ENCODE measurements at regions not wholly inside any gene's neighbourhood (a gene's known extent, or its start where the extent isn't known, plus 50 kb on each side); places are given as distances from the start of the nearest gene placed in this dataset.
A peak's percentile ranks its signal among the peaks of the same experiment; 100 is the strongest.

DNA sequence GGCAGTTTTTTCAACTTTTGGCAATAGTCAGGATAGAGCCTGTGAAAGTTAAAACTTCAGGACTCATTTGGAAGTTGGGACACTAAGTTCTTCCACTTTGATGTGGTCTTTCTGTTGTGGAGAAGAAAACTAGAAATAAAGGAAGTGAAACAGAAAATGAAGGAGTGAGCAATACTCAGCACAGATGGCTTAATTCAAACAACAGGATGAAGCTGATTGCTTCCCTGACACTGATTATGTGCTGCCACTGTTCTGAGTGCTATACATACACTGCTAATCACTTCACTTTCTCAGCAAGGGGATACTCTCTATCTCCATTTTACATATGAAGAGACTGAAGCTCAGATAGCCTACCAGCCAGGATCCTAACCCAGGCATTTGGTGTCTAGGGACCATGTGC lies 235.1 kb upstream of the CPEB2 start:
- Mint-ChIP-seq H3K27me3 (ENCODE audit: insufficient read depth, low read depth, poor library complexity) (peaks cover 1% of the 10 kb centered on the region), H3K9me3 (no peaks in the 10 kb centered on the region; the same call in 2 of the 3 replicates)
- H3K79me2 ChIP-seq (replicated peaks; ENCODE audit: insufficient read depth), result no peaks in the 10 kb centered on the region

More for the DNA sequence above, 235.1 kb upstream of the CPEB2 start:
- H3K4me2 ChIP-seq, result no peak overlapping the region
- no peaks in the 10 kb centered on the region for H3K4me1 ChIP-seq (ENCODE audit: insufficient read depth)
- TF ChIP-seq STAT1 (IDR thresholded peaks at IDR 0.05; ENCODE audit: unreplicated experiment), result no peak
- TF ChIP-seq CREB1 (CRISPR knock-in tag; IDR thresholded peaks at IDR 0.05; ENCODE audit: low read depth), result no peak
- TF ChIP-seq, protein P1, sequence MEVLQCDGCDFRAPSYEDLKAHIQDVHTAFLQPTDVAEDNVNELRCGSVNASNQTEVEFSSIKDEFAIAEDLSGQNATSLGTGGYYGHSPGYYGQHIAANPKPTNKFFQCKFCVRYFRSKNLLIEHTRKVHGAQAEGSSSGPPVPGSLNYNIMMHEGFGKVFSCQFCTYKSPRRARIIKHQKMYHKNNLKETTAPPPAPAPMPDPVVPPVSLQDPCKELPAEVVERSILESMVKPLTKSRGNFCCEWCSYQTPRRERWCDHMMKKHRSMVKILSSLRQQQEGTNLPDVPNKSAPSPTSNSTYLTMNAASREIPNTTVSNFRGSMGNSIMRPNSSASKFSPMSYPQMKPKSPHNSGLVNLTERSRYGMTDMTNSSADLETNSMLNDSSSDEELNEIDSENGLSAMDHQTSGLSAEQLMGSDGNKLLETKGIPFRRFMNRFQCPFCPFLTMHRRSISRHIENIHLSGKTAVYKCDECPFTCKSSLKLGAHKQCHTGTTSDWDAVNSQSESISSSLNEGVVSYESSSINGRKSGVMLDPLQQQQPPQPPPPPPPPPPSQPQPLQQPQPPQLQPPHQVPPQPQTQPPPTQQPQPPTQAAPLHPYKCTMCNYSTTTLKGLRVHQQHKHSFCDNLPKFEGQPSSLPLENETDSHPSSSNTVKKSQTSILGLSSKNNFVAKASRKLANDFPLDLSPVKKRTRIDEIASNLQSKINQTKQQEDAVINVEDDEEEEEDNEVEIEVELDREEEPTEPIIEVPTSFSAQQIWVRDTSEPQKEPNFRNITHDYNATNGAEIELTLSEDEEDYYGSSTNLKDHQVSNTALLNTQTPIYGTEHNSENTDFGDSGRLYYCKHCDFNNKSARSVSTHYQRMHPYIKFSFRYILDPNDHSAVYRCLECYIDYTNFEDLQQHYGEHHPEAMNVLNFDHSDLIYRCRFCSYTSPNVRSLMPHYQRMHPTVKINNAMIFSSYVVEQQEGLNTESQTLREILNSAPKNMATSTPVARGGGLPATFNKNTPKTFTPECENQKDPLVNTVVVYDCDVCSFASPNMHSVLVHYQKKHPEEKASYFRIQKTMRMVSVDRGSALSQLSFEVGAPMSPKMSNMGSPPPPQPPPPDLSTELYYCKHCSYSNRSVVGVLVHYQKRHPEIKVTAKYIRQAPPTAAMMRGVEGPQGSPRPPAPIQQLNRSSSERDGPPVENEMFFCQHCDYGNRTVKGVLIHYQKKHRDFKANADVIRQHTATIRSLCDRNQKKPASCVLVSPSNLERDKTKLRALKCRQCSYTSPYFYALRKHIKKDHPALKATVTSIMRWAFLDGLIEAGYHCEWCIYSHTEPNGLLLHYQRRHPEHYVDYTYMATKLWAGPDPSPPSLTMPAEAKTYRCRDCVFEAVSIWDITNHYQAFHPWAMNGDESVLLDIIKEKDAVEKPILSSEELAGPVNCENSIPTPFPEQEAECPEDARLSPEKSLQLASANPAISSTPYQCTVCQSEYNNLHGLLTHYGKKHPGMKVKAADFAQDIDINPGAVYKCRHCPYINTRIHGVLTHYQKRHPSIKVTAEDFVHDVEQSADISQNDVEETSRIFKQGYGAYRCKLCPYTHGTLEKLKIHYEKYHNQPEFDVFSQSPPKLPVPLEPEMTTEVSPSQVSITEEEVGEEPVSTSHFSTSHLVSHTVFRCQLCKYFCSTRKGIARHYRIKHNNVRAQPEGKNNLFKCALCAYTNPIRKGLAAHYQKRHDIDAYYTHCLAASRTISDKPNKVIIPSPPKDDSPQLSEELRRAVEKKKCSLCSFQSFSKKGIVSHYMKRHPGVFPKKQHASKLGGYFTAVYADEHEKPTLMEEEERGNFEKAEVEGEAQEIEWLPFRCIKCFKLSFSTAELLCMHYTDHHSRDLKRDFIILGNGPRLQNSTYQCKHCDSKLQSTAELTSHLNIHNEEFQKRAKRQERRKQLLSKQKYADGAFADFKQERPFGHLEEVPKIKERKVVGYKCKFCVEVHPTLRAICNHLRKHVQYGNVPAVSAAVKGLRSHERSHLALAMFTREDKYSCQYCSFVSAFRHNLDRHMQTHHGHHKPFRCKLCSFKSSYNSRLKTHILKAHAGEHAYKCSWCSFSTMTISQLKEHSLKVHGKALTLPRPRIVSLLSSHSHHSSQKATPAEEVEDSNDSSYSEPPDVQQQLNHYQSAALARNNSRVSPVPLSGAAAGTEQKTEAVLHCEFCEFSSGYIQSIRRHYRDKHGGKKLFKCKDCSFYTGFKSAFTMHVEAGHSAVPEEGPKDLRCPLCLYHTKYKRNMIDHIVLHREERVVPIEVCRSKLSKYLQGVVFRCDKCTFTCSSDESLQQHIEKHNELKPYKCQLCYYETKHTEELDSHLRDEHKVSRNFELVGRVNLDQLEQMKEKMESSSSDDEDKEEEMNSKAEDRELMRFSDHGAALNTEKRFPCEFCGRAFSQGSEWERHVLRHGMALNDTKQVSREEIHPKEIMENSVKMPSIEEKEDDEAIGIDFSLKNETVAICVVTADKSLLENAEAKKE (CRISPR knock-in tag; IDR thresholded peaks at IDR 0.05), result no peak
- TF ChIP-seq EZH2 (IDR thresholded peaks at IDR 0.05; ENCODE audit: low read depth, unreplicated experiment), result no peak
- no peak overlapping the region for H3K4me3 Mint-ChIP-seq
- no peaks in the 10 kb centered on the region for H3K36me3 ChIP-seq (ENCODE audit: insufficient read depth)
- no peak overlapping the region for H2AFZ ChIP-seq
- H3K27me3 ChIP-seq (ENCODE audit: insufficient read depth), result no peaks in the 10 kb centered on the region
- H3K4me3 ChIP-seq, result no peak overlapping the region
- no peaks in the 10 kb centered on the region for H3F3A ChIP-seq (replicated peaks; ENCODE audit: low read depth)
- H4K20me1 ChIP-seq (replicated peaks; ENCODE audit: insufficient read depth), result no peaks in the 10 kb centered on the region
- ATAC-seq, result peak; percentile 56; the same call in 2 of the 3 replicates
- peaks cover 5% of the 10 kb centered on the region; the same call in 2 of the 3 replicates for H3K4me1 Mint-ChIP-seq
- no peak overlapping the region for H3K27ac ChIP-seq (ENCODE audit: low read depth)
- no peaks in the 10 kb centered on the region for H3K36me3 Mint-ChIP-seq (ENCODE audit: low read depth)
- H3K27ac Mint-ChIP-seq, result no peak overlapping the region
- H3K9me2 ChIP-seq (ENCODE audit: insufficient read depth), result peaks cover 17% of the 10 kb centered on the region; the same call in 1 of the 2 replicates
- DNase-seq (ENCODE audit: low spot score), result no peak

Data from GM23338 (cell line).